ENCODE measurements at regions not wholly inside any gene's neighbourhood (a gene's known extent, or its start where the extent isn't known, plus 50 kb on each side); places are given as distances from the start of the nearest gene placed in this dataset.

GRCh38 chr5:167661605-167662004 is 629.8 kb upstream of the WWC1 start:
- Histone ChIP-seq H3F3A (ENCODE audit: insufficient read depth, low read length, poor library complexity, severe bottlenecking) (no peaks in the 10 kb centered on the region), H3K36me3 (ENCODE audit: insufficient read depth, low read length) (no peaks in the 10 kb centered on the region), H3K27ac (ENCODE audit: low read length) (no peak overlapping the region), H3K9me2 (ENCODE audit: insufficient read depth, low read length) (no peaks in the 10 kb centered on the region), H3K4me2 (ENCODE audit: low read length) (no peak overlapping the region), H3K27me3 (ENCODE audit: insufficient read depth, low read depth, low read length) (no peaks in the 10 kb centered on the region), H2AFZ (ENCODE audit: low read depth, low read length) (no peak overlapping the region), H4K20me1 (ENCODE audit: insufficient read depth) (no peaks in the 10 kb centered on the region), H3K79me2 (replicated peaks; ENCODE audit: insufficient read depth, low read length) (no peaks in the 10 kb centered on the region), H3K9ac (ENCODE audit: low read length) (no peak overlapping the region), H3K4me3 (ENCODE audit: low read length) (no peak overlapping the region), H3K9me3 (ENCODE audit: low read length) (no peaks in the 10 kb centered on the region)
- TF ChIP-seq SMC3 (conservative IDR thresholded peaks at IDR 0.05; ENCODE audit: poor library complexity) (no peak), MXI1 (conservative IDR thresholded peaks at IDR 0.05; ENCODE audit: poor library complexity, severe bottlenecking) (no peak), TAF1 (IDR thresholded peaks at IDR 0.05; ENCODE audit: low read depth) (no peak), CTCF (IDR thresholded peaks at IDR 0.05; ENCODE audit: poor library complexity, severe bottlenecking) (no peak), EP300 (conservative IDR thresholded peaks at IDR 0.05; ENCODE audit: poor library complexity, severe bottlenecking) (no peak), EZH2 (IDR thresholded peaks at IDR 0.05; ENCODE audit: borderline replicate concordance, insufficient read depth, low read length, poor library complexity, severe bottlenecking) (no peak), RAD21 (conservative IDR thresholded peaks at IDR 0.05) (no peak), REST (IDR thresholded peaks at IDR 0.05; ENCODE audit: borderline replicate concordance) (no peak), POLR2AphosphoS5 (IDR thresholded peaks at IDR 0.05) (no peak)

GRCh38 chr5:167664222-167664804 is 627.1 kb upstream of the WWC1 start:
- no peak for TF ChIP-seq REST (IDR thresholded peaks at IDR 0.05; ENCODE audit: borderline replicate concordance)
- TF ChIP-seq RAD21 (conservative IDR thresholded peaks at IDR 0.05), result no peak
- TF ChIP-seq CTCF (IDR thresholded peaks at IDR 0.05; ENCODE audit: poor library complexity, severe bottlenecking), result no peak
- TF ChIP-seq SMC3 (conservative IDR thresholded peaks at IDR 0.05; ENCODE audit: poor library complexity), result no peak
- no peak for TF ChIP-seq MXI1 (conservative IDR thresholded peaks at IDR 0.05; ENCODE audit: poor library complexity, severe bottlenecking)
- Histone ChIP-seq H4K20me1 (ENCODE audit: insufficient read depth) (no peaks in the 10 kb centered on the region), H3K79me2 (replicated peaks; ENCODE audit: insufficient read depth, low read length) (no peaks in the 10 kb centered on the region), H3K27me3 (ENCODE audit: insufficient read depth, low read depth, low read length) (no peaks in the 10 kb centered on the region), H3K4me3 (ENCODE audit: low read length) (no peak overlapping the region), H3K9me3 (ENCODE audit: low read length) (no peaks in the 10 kb centered on the region), H3K9me2 (ENCODE audit: insufficient read depth, low read length) (no peaks in the 10 kb centered on the region), H2AFZ (ENCODE audit: low read depth, low read length) (no peak overlapping the region), H3K36me3 (ENCODE audit: insufficient read depth, low read length) (no peaks in the 10 kb centered on the region), H3K9ac (ENCODE audit: low read length) (no peak overlapping the region), H3K27ac (ENCODE audit: low read length) (no peak overlapping the region), H3F3A (ENCODE audit: insufficient read depth, low read length, poor library complexity, severe bottlenecking) (no peaks in the 10 kb centered on the region), H3K4me2 (ENCODE audit: low read length) (no peak overlapping the region)
